ENCODE measurements at regions not wholly inside any gene's neighbourhood (a gene's known extent, or its start where the extent isn't known, plus 50 kb on each side); places are given as distances from the start of the nearest gene placed in this dataset.

GRCh38 chr2:35785564-35785963 is 570.0 kb upstream of the CRIM1 start:
- Histone ChIP-seq H3K36me3 (replicated peaks in 1 of 2; ENCODE audit: control insufficient read depth in 1 of 2, insufficient read depth in 2 of 2, low read length in 1 of 2) (no peaks in the 10 kb centered on the region), H3K27ac (ENCODE audit: low read depth in 2 of 2, low read length in 1 of 2) (no peak overlapping the region), H3K9ac (no peak overlapping the region), H4K20me1 (ENCODE audit: insufficient read depth) (no peaks in the 10 kb centered on the region), H3K9me3 (no peaks in the 10 kb centered on the region), H3K79me2 (ENCODE audit: insufficient read depth) (no peaks in the 10 kb centered on the region), H3K4me3 (ENCODE audit: low read depth in 2 of 2, low read length in 1 of 2) (no peak overlapping the region), H3F3A (replicated peaks; ENCODE audit: insufficient read depth) (no peaks in the 10 kb centered on the region), H3K27me3 (ENCODE audit: insufficient read depth) (no peaks in the 10 kb centered on the region), H3K4me2 (no peak overlapping the region), H2AFZ (ENCODE audit: low read depth) (no peak overlapping the region), H3K4me1 (ENCODE audit: control insufficient read depth in 1 of 2, insufficient read depth in 2 of 2, low read depth in 1 of 2, low read length in 1 of 2) (no peaks in the 10 kb centered on the region), H3K9me2 (no peaks in the 10 kb centered on the region)
- TF ChIP-seq USF1 (IDR thresholded peaks at IDR 0.05; ENCODE audit: borderline replicate concordance, low read depth), result no peak
- TF ChIP-seq RAD21 (IDR thresholded peaks at IDR 0.05; ENCODE audit: low read length), result no peak
- no peak for TF ChIP-seq ELF1 (IDR thresholded peaks at IDR 0.05)
- TF ChIP-seq IRF3 (IDR thresholded peaks at IDR 0.05; ENCODE audit: low read depth, low read length), result no peak
- TF ChIP-seq POLR2AphosphoS5 (IDR thresholded peaks at IDR 0.05; ENCODE audit: low read depth, low read length), result no peak
- TF ChIP-seq MXI1 (IDR thresholded peaks at IDR 0.05; ENCODE audit: low read depth, low read length), result no peak
- no peak for TF ChIP-seq PBX3 (IDR thresholded peaks at IDR 0.05)
- no peak for TF ChIP-seq YY1 (IDR thresholded peaks at IDR 0.05; ENCODE audit: low read depth)
- no peak for TF ChIP-seq FOXJ3 (CRISPR knock-in tag; IDR thresholded peaks at IDR 0.05)
- TF ChIP-seq MEF2A (IDR thresholded peaks at IDR 0.05; ENCODE audit: borderline replicate concordance, low read depth), result no peak
- TF ChIP-seq NRF1 (IDR thresholded peaks at IDR 0.05; ENCODE audit: low read depth, low read length), result no peak
- no peak for TF ChIP-seq RCOR1 (IDR thresholded peaks at IDR 0.05; ENCODE audit: low read length)
- no peak for TF ChIP-seq TAF1 (IDR thresholded peaks at IDR 0.05; ENCODE audit: borderline replicate concordance, low read depth, low read length)
- POLR2A ChIA-PET, result no interaction called here
- CTCF ChIA-PET, result interaction anchor here (0.6 to 1.2 kb wide), 3 partner anchors 11 to 103 kb away, joined by 3 read pairs; no protein-coding TSS in a partner anchor
- DNase-seq, result no peak

GRCh38 chr2:35784777-35785176 is 570.8 kb upstream of the CRIM1 start:
- no peak overlapping the region for H3K27ac ChIP-seq (ENCODE audit: low read depth in 2 of 2, low read length in 1 of 2)
- no peak overlapping the region for H3K4me3 ChIP-seq (ENCODE audit: low read depth in 2 of 2, low read length in 1 of 2)
- POLR2A ChIA-PET, result no interaction called here
- no peaks in the 10 kb centered on the region for H3K9me3 ChIP-seq
- H4K20me1 ChIP-seq (ENCODE audit: insufficient read depth), result no peaks in the 10 kb centered on the region
- no peak overlapping the region for H3K9ac ChIP-seq
- CTCF ChIA-PET, result interaction anchor here (1.2 kb wide), 1 partner anchor 10 kb away, joined by 3 read pairs; no protein-coding TSS in a partner anchor
- no peak for TF ChIP-seq PBX3 (IDR thresholded peaks at IDR 0.05)
- TF ChIP-seq POLR2AphosphoS5 (IDR thresholded peaks at IDR 0.05; ENCODE audit: low read depth, low read length), result no peak
- TF ChIP-seq USF1 (IDR thresholded peaks at IDR 0.05; ENCODE audit: borderline replicate concordance, low read depth), result no peak
- no peak for TF ChIP-seq RXRA (IDR thresholded peaks at IDR 0.05; ENCODE audit: borderline replicate concordance, low read depth)
- TF ChIP-seq EZH2phosphoT487 (IDR thresholded peaks at IDR 0.05; ENCODE audit: borderline replicate concordance, low read depth), result no peak
- no peak for TF ChIP-seq NFIC (IDR thresholded peaks at IDR 0.05; ENCODE audit: borderline replicate concordance)
- no peak for TF ChIP-seq SIN3A (IDR thresholded peaks at IDR 0.05; ENCODE audit: borderline replicate concordance, low read depth, low read length)
- no peak for TF ChIP-seq TEAD4 (IDR thresholded peaks at IDR 0.05; ENCODE audit: borderline replicate concordance, insufficient read depth)
- no peak for TF ChIP-seq TCF12 (IDR thresholded peaks at IDR 0.05)
- TF ChIP-seq FOXM1 (IDR thresholded peaks at IDR 0.05; ENCODE audit: low read depth), result no peak
- no peak for TF ChIP-seq IRF3 (IDR thresholded peaks at IDR 0.05; ENCODE audit: low read depth, low read length)
- no peak for TF ChIP-seq SMC3 (IDR thresholded peaks at IDR 0.05; ENCODE audit: low read depth, low read length)
- no peak for TF ChIP-seq NRF1 (IDR thresholded peaks at IDR 0.05; ENCODE audit: low read depth, low read length)
- no peak for TF ChIP-seq MEF2A (IDR thresholded peaks at IDR 0.05; ENCODE audit: borderline replicate concordance, low read depth)
- H2AFZ ChIP-seq (ENCODE audit: low read depth), result no peak overlapping the region
- no peaks in the 10 kb centered on the region for H3K36me3 ChIP-seq (replicated peaks in 1 of 2; ENCODE audit: control insufficient read depth in 1 of 2, insufficient read depth in 2 of 2, low read length in 1 of 2)
- H3K27me3 ChIP-seq (ENCODE audit: insufficient read depth), result no peaks in the 10 kb centered on the region
- H3F3A ChIP-seq (replicated peaks; ENCODE audit: insufficient read depth), result no peaks in the 10 kb centered on the region
- no peaks in the 10 kb centered on the region for H3K79me2 ChIP-seq (ENCODE audit: insufficient read depth)
- no peak for DNase-seq
- H3K4me1 ChIP-seq (ENCODE audit: control insufficient read depth in 1 of 2, insufficient read depth in 2 of 2, low read depth in 1 of 2, low read length in 1 of 2), result no peaks in the 10 kb centered on the region
- no peak overlapping the region for H3K4me2 ChIP-seq
- H3K9me2 ChIP-seq, result no peaks in the 10 kb centered on the region
- 0% methylated on average over 1 of the region's 1 CpG for WGBS (ENCODE audit: low lambda C conversion rate)

Data from SK-N-SH (cell line).